Fibroblast of lung (primary cell): ENCODE measurements at regions not wholly inside any gene's neighbourhood (a gene's known extent, or its start where the extent isn't known, plus 50 kb on each side); places are given as distances from the start of the nearest gene placed in this dataset.

ENCODE experiments used
- DNase-seq, 2 donors: peaks; one replicate each; pipeline versions ENCODE4 v3.0.0 to v3.0.0-alpha.2; 2010; ENCODE audit warnings: low read depth in 2 of 2
- H2AFZ ChIP-seq: 2 replicates; pipeline ENCODE4 v1.5.1; 2012; ENCODE audit warnings: low read length, control low read depth, inconsistent platforms
- H3K27ac ChIP-seq: 2 replicates; pipeline ENCODE4 v1.5.1; 2011; ENCODE audit warnings: low read length, control low read depth; ENCODE audit not compliant: insufficient read depth
- H3K27me3 ChIP-seq: 2 replicates; pipeline ENCODE4 v1.5.1; 2011; ENCODE audit warnings: mild to moderate bottlenecking, low read length; ENCODE audit not compliant: control insufficient read depth, insufficient read depth
- H3K36me3 ChIP-seq: 2 replicates; pipeline ENCODE4 v1.5.1; 2011; ENCODE audit warnings: low read length; ENCODE audit not compliant: control insufficient read depth, insufficient read depth
- H3K4me1 ChIP-seq: 2 replicates; pipeline ENCODE4 v1.5.1; 2011; ENCODE audit warnings: low read length; ENCODE audit not compliant: control insufficient read depth, insufficient read depth; ENCODE audit errors: extremely low read depth
- H3K4me2 ChIP-seq: 2 replicates; pipeline ENCODE4 v1.5.1; 2011; ENCODE audit warnings: low read length, control low read depth; ENCODE audit not compliant: insufficient read depth; ENCODE audit errors: extremely low read depth
- H3K4me3 ChIP-seq, 4 experiments: fragments of 200-600 bp in 1 of 4; sonication (generic) in 1 of 4; replicated peaks in 1 of 4; 2 replicates each; pipeline ENCODE4 v1.5.1; 2011 to 2016; ENCODE audit warnings: low read length in 4 of 4, low read depth in 3 of 4, mild to moderate bottlenecking in 3 of 4, control low read depth in 2 of 4, inconsistent platforms in 1 of 4, mixed read lengths in 1 of 4; ENCODE audit not compliant: insufficient read depth in 1 of 4; ENCODE audit errors: control extremely low read depth in 1 of 4
- H3K79me2 ChIP-seq: 2 replicates; pipeline ENCODE4 v1.5.1; 2012; ENCODE audit warnings: mild to moderate bottlenecking, low read length, inconsistent platforms; ENCODE audit not compliant: control insufficient read depth, insufficient read depth
- H3K9ac ChIP-seq: 2 replicates; pipeline ENCODE4 v1.5.1; 2011; ENCODE audit warnings: mild to moderate bottlenecking, low read length, control low read depth; ENCODE audit not compliant: insufficient read depth
- H3K9me3 ChIP-seq: 2 replicates; pipeline ENCODE4 v1.5.1; 2012; ENCODE audit warnings: low read depth, low read length; ENCODE audit not compliant: control insufficient read depth, insufficient read depth
- H4K20me1 ChIP-seq: 2 replicates; pipeline ENCODE4 v1.5.1; 2011; ENCODE audit warnings: low read length; ENCODE audit not compliant: control insufficient read depth, insufficient read depth; ENCODE audit errors: extremely low read depth
- EZH2 ChIP-seq: IDR thresholded peaks from 2 replicates; pipeline ENCODE4 v1.5.1; 2012; ENCODE audit warnings: low read length, control low read depth, mild to moderate bottlenecking; ENCODE audit errors: missing control alignments
- TF ChIP-seq, protein P1 (sequence below), 2 donors: IDR thresholded peaks in 1 of 2; conservative IDR thresholded peaks in 1 of 2; 1 replicate in 1 of 2; 2 replicates in 1 of 2; pipeline ENCODE4 v1.5.1; 2011 to 2012; ENCODE audit warnings: low read length in 2 of 2, control low read depth in 1 of 2, inconsistent platforms in 1 of 2, low read depth in 1 of 2, mild to moderate bottlenecking in 1 of 2

DNA sequence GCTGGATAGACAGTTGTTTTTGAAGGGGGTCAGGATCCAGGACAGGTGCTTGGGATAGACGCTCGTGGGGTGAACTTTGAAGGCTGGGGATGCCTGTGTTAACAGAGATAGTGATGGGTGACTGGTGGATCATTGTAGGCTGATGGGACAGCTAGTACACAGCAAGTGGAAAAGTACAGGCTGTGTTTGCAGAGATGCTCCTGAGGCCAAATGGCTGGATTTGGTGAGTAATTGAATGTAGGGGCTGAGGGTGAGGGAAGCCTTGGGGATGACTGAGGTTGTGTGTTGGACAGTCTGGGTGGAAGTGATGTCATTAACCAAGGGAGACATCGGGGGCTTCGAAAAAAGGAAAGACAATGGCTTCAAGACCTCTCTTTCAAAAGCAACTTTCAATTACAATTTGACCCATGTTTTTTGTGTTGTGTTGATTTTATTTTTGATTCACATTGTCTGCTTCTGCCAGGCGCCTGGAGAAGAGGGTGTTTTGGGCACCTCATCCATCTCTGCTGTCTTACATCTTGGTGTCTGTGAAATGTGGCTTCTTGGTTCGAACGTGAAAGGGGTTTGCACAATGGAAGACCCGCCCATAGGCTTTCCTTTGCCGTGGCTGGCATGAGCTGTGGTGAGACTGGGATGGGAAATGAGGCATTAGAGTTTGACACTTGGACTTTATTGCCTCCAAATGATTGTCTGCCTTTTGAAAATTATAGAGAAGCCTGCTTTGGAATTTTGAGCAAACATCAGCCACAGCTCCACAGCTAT, 147.5 kb downstream of the FOXD2 start:
- Histone ChIP-seq H3K9me3 (no peaks in the 10 kb centered on the region), H3K9ac (no peak overlapping the region), H3K27ac (no peak overlapping the region), H3K27me3 (no peaks in the 10 kb centered on the region), H3K4me2 (no peak overlapping the region), H3K4me1 (no peaks in the 10 kb centered on the region), H3K36me3 (no peaks in the 10 kb centered on the region), H4K20me1 (no peaks in the 10 kb centered on the region), H3K4me3 (no peak overlapping the region), H3K79me2 (no peaks in the 10 kb centered on the region), H2AFZ (no peak overlapping the region)
- no peak for TF ChIP-seq EZH2
- TF ChIP-seq, protein P1, sequence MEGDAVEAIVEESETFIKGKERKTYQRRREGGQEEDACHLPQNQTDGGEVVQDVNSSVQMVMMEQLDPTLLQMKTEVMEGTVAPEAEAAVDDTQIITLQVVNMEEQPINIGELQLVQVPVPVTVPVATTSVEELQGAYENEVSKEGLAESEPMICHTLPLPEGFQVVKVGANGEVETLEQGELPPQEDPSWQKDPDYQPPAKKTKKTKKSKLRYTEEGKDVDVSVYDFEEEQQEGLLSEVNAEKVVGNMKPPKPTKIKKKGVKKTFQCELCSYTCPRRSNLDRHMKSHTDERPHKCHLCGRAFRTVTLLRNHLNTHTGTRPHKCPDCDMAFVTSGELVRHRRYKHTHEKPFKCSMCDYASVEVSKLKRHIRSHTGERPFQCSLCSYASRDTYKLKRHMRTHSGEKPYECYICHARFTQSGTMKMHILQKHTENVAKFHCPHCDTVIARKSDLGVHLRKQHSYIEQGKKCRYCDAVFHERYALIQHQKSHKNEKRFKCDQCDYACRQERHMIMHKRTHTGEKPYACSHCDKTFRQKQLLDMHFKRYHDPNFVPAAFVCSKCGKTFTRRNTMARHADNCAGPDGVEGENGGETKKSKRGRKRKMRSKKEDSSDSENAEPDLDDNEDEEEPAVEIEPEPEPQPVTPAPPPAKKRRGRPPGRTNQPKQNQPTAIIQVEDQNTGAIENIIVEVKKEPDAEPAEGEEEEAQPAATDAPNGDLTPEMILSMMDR (conservative IDR thresholded peaks at IDR 0.05 in 1 of 2, IDR thresholded peaks at IDR 0.05 in 1 of 2; ENCODE audit: low read depth in 1 of 2, low read length in 2 of 2) = no peak
- no peak for DNase-seq

DNA sequence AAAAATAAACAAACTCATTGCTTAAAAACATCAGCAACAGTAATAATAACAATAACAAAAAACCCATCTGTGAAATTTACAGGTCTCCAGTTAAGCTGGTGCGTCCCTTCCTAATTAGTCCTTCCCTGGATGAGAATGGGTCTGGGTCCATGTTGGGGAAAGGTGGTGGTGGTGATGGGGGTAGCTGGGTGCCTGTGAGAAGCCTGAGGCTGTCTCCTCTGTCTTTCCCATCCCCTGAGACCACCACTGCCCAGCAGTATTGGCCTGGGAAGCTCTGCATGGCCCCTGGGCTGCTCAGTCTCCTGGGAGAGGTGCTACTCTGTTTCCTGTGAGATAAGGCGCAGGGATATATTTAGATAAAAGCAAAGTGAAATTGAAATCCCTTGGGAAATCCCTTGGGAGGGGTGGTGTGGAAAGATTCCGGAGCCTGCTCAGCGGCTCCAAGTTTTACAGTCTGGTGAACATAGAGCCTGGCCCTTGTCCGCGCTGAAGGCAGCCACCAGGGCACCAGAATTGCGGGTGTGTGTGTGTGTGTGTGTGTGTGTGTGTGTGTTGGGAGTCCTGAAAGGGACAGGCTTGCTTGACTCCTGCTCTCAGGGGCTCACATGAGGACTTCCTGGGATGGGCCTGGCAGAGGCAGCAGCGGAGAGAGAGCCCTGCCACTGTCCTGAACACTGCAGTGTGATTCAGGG, 150.2 kb downstream of the FOXD2 start:
- Histone ChIP-seq H3K4me1 (no peaks in the 10 kb centered on the region), H3K4me3 (no peak overlapping the region), H2AFZ (no peak overlapping the region), H3K9ac (no peak overlapping the region), H4K20me1 (no peaks in the 10 kb centered on the region), H3K27ac (no peak overlapping the region), H3K79me2 (no peaks in the 10 kb centered on the region), H3K4me2 (no peak overlapping the region), H3K27me3 (no peaks in the 10 kb centered on the region), H3K36me3 (no peaks in the 10 kb centered on the region), H3K9me3 (no peaks in the 10 kb centered on the region)
- DNase-seq = no peak
- TF ChIP-seq, protein P1 (conservative IDR thresholded peaks at IDR 0.05 in 1 of 2, IDR thresholded peaks at IDR 0.05 in 1 of 2; ENCODE audit: low read depth in 1 of 2, low read length in 2 of 2) = no peak
- no peak for TF ChIP-seq EZH2

DNA sequence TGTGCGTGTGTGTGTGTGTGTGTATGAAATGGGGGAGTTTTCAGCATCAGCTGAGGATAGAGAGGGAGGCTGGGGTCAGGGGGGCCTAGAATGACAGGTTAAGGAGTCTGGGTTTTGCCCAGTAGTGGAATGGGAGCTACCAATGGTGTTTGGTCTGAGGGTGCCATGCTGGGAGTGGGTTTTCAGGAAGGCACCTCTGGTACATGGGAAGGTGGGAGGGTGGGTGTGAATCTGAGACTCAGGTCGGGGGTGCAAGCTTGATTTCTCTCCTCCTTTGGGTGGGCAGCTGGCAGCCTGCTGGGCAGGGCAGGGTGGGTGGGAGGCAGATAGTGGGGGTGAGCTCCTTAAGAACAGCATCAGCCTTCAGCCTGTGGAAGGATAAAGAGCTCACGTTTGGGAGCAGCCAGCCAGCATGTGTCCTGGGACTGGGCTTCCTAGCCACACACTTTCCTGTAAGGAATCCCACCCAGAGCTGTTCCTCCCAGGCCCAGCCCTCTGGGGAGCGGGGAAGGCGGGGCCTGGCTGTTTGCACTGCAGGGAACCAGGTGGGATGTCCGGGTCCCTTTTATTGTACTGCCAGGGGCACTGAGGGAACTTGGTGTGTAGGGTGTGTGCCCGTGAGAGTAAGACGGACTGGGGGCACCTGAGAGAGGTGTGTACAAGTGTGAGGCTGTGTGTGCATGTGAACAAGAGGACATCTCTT, 152.8 kb downstream of the FOXD2 start:
- Histone ChIP-seq H3K79me2 (no peaks in the 10 kb centered on the region), H3K27ac (no peak overlapping the region), H3K9ac (no peak overlapping the region), H3K36me3 (no peaks in the 10 kb centered on the region), H4K20me1 (no peaks in the 10 kb centered on the region), H2AFZ (no peak overlapping the region), H3K9me3 (no peaks in the 10 kb centered on the region), H3K27me3 (no peaks in the 10 kb centered on the region), H3K4me2 (no peak overlapping the region), H3K4me1 (no peaks in the 10 kb centered on the region), H3K4me3 (no peak overlapping the region)
- TF ChIP-seq EZH2 = no peak
- TF ChIP-seq, protein P1 (conservative IDR thresholded peaks at IDR 0.05 in 1 of 2, IDR thresholded peaks at IDR 0.05 in 1 of 2; ENCODE audit: low read depth in 1 of 2, low read length in 2 of 2) = no peak
- DNase-seq = no peak
